Activated T-helper 1 cell treated with anti-CD3 and anti-CD28 coated beads, Interleukin-12 subunit alpha, Interleukin-12 subunit beta, Interleukin-2, Interleukin-4 antibody, amounts not matched to agents 30 ng/mL and 10 ng/mL and 1 ng/mL, durations not matched to agents 14 hours and 24 hours and 36 hours (primary cell): ENCODE measurements at regions not wholly inside any gene's neighbourhood (a gene's known extent, or its start where the extent isn't known, plus 50 kb on each side); places are given as distances from the start of the nearest gene placed in this dataset.
"Not testable (repeated sequence)": the region's sequence is repeated elsewhere in the genome, so short reads cannot be mapped to it uniquely, and the experiment has no call there.

Source experiments
- DNase-seq: peaks from one replicate; pipeline ENCODE4 v3.0.0; 2021; ENCODE audit warnings: low spot score
- H3K27ac Mint-ChIP-seq: one replicate; pipeline ENCODE4 v1.8.0; 2021; ENCODE audit warnings: mild to moderate bottlenecking, mixed read lengths
- H3K27me3 Mint-ChIP-seq: one replicate; pipeline ENCODE4 v1.8.0; 2022; ENCODE audit warnings: mild to moderate bottlenecking, moderate library complexity, mixed read lengths; ENCODE audit not compliant: insufficient read depth
- H3K36me3 Mint-ChIP-seq: one replicate; pipeline ENCODE4 v1.8.0; 2021; ENCODE audit warnings: low read depth, mixed read lengths
- H3K4me1 Mint-ChIP-seq: one replicate; pipeline ENCODE4 v1.8.0; 2021; ENCODE audit warnings: low read depth, mixed read lengths
- H3K4me3 Mint-ChIP-seq: one replicate; pipeline ENCODE4 v1.8.0; 2021; ENCODE audit warnings: mild to moderate bottlenecking, moderate library complexity, mixed read lengths
- H3K9me3 Mint-ChIP-seq: one replicate; pipeline ENCODE4 v1.8.0; 2021; ENCODE audit warnings: mixed read lengths
- intact Hi-C: fragments of 100-400 bp; cut with micrococcal nuclease; formaldehyde crosslinking; loops from one replicate; pipeline ENCODE4 v1.15.1; 2024

- Mint-ChIP-seq H3K4me1 (no peaks in the 10 kb centered on the region), H3K36me3 (no peaks in the 10 kb centered on the region), H3K27ac (no peak overlapping the region), H3K27me3 (no peaks in the 10 kb centered on the region), H3K4me3 (no peak overlapping the region), H3K9me3 (no peaks in the 10 kb centered on the region)
- intact Hi-C loops = no loop called here
- no peak for DNase-seq
Observed at GRCh38 chr2:16927398-16927797, 261.8 kb upstream of the CYRIA start.

GRCh38 chr2:16925145-16925544 is 259.5 kb upstream of the CYRIA start:
- Mint-ChIP-seq H3K9me3 (no peaks in the 10 kb centered on the region), H3K4me1 (no peaks in the 10 kb centered on the region), H3K36me3 (no peaks in the 10 kb centered on the region), H3K27me3 (no peaks in the 10 kb centered on the region), H3K4me3 (no peak overlapping the region), H3K27ac (no peak overlapping the region)
- intact Hi-C loops = no loop called here
- no peak for DNase-seq

DNA sequence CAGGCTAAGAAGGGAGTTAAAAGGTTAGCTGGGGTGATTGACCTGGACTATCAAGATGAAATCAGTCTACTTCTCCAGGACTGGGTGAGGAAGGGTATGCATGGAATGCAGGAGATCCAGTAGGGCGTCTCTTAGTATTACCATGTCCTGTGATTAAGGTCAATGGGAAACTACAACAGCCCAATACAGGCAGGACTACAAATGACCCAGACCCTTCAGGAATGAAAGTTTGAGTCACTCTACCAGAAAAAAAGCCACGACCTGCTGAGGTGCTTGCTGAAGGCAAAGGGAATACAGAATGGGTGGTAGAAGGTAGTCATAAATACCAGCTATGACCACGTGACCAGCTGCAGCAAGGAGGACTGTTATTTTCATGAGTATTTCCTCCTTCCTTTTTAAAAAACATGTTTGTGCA is 249.7 kb upstream of the CYRIA start:
- H3K36me3 Mint-ChIP-seq, intact Hi-C loops, H3K4me1 Mint-ChIP-seq, H3K4me3 Mint-ChIP-seq, DNase-seq, H3K9me3 Mint-ChIP-seq, H3K27me3 Mint-ChIP-seq, H3K27ac Mint-ChIP-seq: not testable (repeated sequence)

GRCh38 chr2:16911746-16912145 is 246.1 kb upstream of the CYRIA start:
- no peak for DNase-seq
- Mint-ChIP-seq H3K36me3 (no peaks in the 10 kb centered on the region), H3K27me3 (no peaks in the 10 kb centered on the region), H3K27ac (no peak overlapping the region), H3K4me3 (no peak overlapping the region), H3K4me1 (no peaks in the 10 kb centered on the region), H3K9me3 (no peaks in the 10 kb centered on the region)
- intact Hi-C loops = no loop called here

- Mint-ChIP-seq H3K4me1 (no peaks in the 10 kb centered on the region), H3K27ac (no peak overlapping the region), H3K4me3 (no peak overlapping the region), H3K36me3 (no peaks in the 10 kb centered on the region), H3K9me3 (no peaks in the 10 kb centered on the region), H3K27me3 (no peaks in the 10 kb centered on the region)
- DNase-seq = no peak
- intact Hi-C loops = no loop called here
Observed at GRCh38 chr2:16908656-16909055, 243.0 kb upstream of the CYRIA start.

DNA sequence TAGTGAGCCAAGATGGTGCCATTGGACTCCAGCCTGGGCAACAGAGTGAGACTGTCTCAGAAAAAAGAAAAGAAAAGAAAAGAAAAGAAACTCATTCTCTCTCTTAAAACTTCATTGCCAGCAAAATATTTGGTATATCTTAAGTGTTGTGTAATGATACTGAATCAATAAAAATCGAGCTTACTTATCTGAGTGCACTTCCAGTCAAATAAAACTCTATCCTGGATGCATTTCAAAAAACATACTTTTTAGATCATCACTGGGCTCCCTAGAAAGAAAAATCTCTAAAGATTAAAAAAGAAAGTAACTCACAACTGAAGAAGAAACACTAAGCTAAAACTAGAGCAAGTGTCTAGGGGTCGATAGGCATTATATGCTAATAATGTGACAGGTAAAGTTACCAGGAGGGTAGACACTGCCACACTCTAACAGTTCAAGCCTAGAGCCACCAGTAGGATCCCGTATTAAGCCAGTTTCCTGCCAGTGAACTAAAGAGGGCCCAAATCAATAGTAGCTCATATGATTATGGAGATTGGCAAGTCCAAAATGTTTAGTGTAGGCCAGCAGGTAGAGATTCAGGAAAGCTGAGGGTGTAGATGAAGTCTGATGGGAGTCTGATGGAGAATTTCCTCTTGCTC is 242.1 kb upstream of the CYRIA start:
- Mint-ChIP-seq H3K4me3 (no peak overlapping the region), H3K9me3 (no peaks in the 10 kb centered on the region)

GRCh38 chr2:16905325-16905724 is 239.7 kb upstream of the CYRIA start:
- H3K4me3 Mint-ChIP-seq, H3K9me3 Mint-ChIP-seq, H3K4me1 Mint-ChIP-seq, intact Hi-C loops, H3K27me3 Mint-ChIP-seq, H3K36me3 Mint-ChIP-seq, H3K27ac Mint-ChIP-seq, DNase-seq: not testable (repeated sequence)

More for the DNA sequence above, 242.1 kb upstream of the CYRIA start:
- Mint-ChIP-seq H3K4me1 (no peaks in the 10 kb centered on the region), H3K36me3 (no peaks in the 10 kb centered on the region), H3K27ac (no peak overlapping the region), H3K27me3 (no peaks in the 10 kb centered on the region)
- intact Hi-C loops = no loop called here
- no peak for DNase-seq

DNA sequence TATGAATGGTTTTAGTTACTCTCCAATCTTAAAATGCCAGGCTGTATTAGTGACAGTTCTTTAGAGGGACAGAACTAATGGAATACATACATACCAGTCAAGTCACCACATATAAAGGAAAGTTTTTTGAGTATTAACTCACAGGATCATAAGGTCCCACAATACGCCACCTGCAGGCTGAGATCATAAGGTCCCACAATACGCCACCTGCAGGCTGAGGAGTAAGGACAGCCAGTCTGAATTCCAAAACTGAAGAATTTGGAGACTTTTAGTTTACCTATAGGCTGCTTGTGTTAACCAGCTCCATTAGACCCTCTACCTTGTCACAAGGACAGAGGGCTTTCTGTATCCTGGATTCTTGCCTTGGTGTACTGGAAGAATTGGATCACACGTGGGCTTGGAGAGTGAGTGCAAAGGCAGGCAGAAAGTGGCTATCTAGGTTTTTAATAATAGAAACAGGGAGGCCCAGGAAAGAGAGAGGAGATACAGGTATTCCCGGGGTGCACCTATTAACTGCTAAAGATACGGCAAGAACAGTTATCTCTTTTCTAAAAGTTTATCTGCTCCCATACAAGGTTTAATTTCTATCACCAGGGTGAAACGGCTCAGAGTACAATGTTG is 234.9 kb upstream of the CYRIA start:
- Mint-ChIP-seq H3K4me3 (no peak overlapping the region), H3K27ac (no peak overlapping the region), H3K36me3 (no peaks in the 10 kb centered on the region), H3K4me1 (no peaks in the 10 kb centered on the region), H3K27me3 (no peaks in the 10 kb centered on the region), H3K9me3 (no peaks in the 10 kb centered on the region)
- intact Hi-C loops = loop anchor here (2.0 kb wide), 1 partner anchor 128 kb away; no protein-coding TSS in a partner anchor
- no peak for DNase-seq

DNA sequence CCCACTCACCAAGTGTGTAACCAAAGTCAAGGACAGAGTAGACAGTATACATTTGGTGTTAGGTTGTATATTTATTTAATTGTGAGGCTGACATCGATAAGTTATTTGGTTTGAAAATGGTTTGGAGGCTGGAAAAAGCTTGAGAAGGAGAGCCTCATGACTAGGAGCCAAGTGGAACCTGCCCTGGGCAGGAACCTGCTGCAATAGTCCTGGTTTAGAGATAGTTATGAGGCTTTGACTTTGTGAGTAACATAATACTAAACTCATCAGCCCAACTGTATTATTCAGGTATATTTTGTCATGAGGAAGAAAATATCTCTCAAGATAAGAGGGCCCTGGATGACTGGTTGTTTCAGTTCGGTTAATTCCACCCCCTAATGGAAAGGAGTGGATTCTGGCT is 234.3 kb upstream of the CYRIA start:
- Mint-ChIP-seq H3K4me1 (no peaks in the 10 kb centered on the region), H3K27ac (no peak overlapping the region), H3K27me3 (no peaks in the 10 kb centered on the region), H3K36me3 (no peaks in the 10 kb centered on the region), H3K4me3 (no peak overlapping the region), H3K9me3 (no peaks in the 10 kb centered on the region)
- intact Hi-C loops = loop anchor here (2.0 kb wide), 1 partner anchor 127 kb away; no protein-coding TSS in a partner anchor
- no peak for DNase-seq

- Mint-ChIP-seq H3K27me3 (peaks cover 3% of the 10 kb centered on the region), H3K9me3 (no peaks in the 10 kb centered on the region), H3K4me3 (no peak overlapping the region), H3K4me1 (no peaks in the 10 kb centered on the region), H3K27ac (no peak overlapping the region), H3K36me3 (no peaks in the 10 kb centered on the region)
- intact Hi-C loops = no loop called here
- DNase-seq = no peak
Observed at GRCh38 chr2:16890081-16890480, 224.4 kb upstream of the CYRIA start.

DNA sequence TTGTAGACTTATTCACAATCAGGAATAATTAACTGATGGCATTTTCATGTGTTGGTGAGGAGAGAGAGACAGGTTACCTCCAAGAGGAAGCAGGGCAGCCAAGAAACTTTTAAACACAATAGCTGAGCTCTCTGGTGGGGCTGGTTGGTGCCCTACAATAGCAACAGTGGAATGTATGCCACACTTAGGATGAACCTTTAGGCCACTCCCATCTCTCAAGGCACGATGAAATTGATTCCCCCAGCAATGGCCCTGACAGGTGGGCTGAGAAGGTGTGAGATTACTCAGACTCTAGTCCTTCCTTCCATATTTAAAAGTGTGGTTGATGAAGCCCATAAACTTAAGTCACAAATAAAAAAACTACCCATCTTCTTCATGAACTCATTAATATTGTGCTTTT is 219.4 kb upstream of the CYRIA start:
- no peaks in the 10 kb centered on the region for H3K9me3 Mint-ChIP-seq
- peaks cover 3% of the 10 kb centered on the region for H3K27me3 Mint-ChIP-seq
- H3K4me1 Mint-ChIP-seq = no peaks in the 10 kb centered on the region
- H3K4me3 Mint-ChIP-seq = no peak overlapping the region
- H3K27ac Mint-ChIP-seq = no peak overlapping the region
- no peak for DNase-seq
- intact Hi-C loops = no loop called here
- H3K36me3 Mint-ChIP-seq = no peaks in the 10 kb centered on the region

DNA sequence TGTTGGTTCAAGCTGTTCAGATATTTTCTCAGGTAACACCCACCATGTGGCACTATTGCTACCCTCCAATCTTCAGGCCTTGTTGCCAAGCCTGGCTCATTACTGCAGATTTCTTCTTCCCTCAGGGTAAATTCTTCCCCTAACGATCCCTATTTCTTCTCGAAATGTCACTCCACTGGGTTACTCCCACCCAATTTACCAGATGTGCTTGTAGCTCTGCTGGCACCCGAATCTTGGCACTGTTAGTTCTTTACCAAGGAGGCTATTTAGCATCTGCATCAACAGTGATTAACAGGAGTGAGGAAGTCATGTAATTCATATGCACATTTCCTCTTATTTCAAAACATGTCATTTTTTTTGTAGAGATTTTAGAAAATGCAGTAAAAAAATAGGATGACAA is 217.1 kb upstream of the CYRIA start:
- H3K4me1 Mint-ChIP-seq = no peaks in the 10 kb centered on the region
- H3K9me3 Mint-ChIP-seq = no peaks in the 10 kb centered on the region
- no peak overlapping the region for H3K4me3 Mint-ChIP-seq
- no peaks in the 10 kb centered on the region for H3K27me3 Mint-ChIP-seq
- intact Hi-C loops = no loop called here
- H3K27ac Mint-ChIP-seq = no peak overlapping the region
- no peak for DNase-seq
- no peaks in the 10 kb centered on the region for H3K36me3 Mint-ChIP-seq

GRCh38 chr2:16881122-16881521 is 215.5 kb upstream of the CYRIA start:
- Mint-ChIP-seq H3K27ac (no peak overlapping the region), H3K36me3 (no peaks in the 10 kb centered on the region), H3K4me3 (no peak overlapping the region), H3K27me3 (no peaks in the 10 kb centered on the region), H3K9me3 (no peaks in the 10 kb centered on the region), H3K4me1 (no peaks in the 10 kb centered on the region)
- DNase-seq = no peak
- intact Hi-C loops = no loop called here

DNA sequence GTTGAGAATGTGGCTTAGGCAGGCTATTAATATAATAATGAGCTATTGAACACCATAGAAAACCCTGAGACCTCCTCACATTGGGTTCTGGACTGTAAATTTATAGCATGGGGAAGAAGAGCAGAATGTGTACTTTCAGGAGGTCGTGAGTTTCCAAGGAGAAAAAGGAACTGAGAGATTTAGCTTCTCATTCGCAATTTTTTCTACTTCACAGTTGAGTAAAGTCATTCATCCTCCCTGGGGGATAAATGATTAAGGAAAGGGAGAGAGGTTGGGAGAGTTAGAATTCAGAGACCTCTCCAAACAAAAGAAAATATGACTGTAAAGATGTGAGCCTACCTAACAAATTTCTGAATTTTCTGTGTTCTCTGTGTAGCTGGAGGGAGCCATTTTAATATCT is 205.8 kb upstream of the CYRIA start:
- intact Hi-C loops = no loop called here
- no peak overlapping the region for H3K27ac Mint-ChIP-seq
- no peaks in the 10 kb centered on the region for H3K36me3 Mint-ChIP-seq
- no peak overlapping the region for H3K4me3 Mint-ChIP-seq
- no peaks in the 10 kb centered on the region for H3K27me3 Mint-ChIP-seq
- H3K4me1 Mint-ChIP-seq = no peaks in the 10 kb centered on the region
- DNase-seq = no peak
- no peaks in the 10 kb centered on the region for H3K9me3 Mint-ChIP-seq
